GM06990 (cell line): ENCODE measurements at regions not wholly inside any gene's neighbourhood (a gene's known extent, or its start where the extent isn't known, plus 50 kb on each side); places are given as distances from the start of the nearest gene placed in this dataset.

Experiments
- DNase-seq: peaks from one replicate; pipeline ENCODE4 v3.0.0-alpha.2; 2011; ENCODE audit not compliant: insufficient read length; ENCODE audit errors: extremely low read depth
- H3K27me3 ChIP-seq: replicated peaks from 2 replicates; pipeline ENCODE4 v1.6.0; 2011; ENCODE audit warnings: low read length; ENCODE audit not compliant: control insufficient read depth, insufficient read depth
- H3K36me3 ChIP-seq: 2 replicates; pipeline ENCODE4 v1.5.1; 2011; ENCODE audit warnings: low read length; ENCODE audit not compliant: control insufficient read depth, insufficient read depth
- H3K4me3 ChIP-seq: replicated peaks from 2 replicates; pipeline ENCODE4 v1.5.1; 2011; ENCODE audit warnings: low read depth, mild to moderate bottlenecking, control low read depth, low read length
- CTCF ChIP-seq: IDR thresholded peaks from 2 replicates; pipeline ENCODE4 v1.5.1; 2011; ENCODE audit warnings: low read length, control low read depth, mild to moderate bottlenecking, inconsistent platforms; ENCODE audit not compliant: insufficient read depth, poor library complexity, severe bottlenecking

- no peaks in the 10 kb centered on the region for H3K36me3 ChIP-seq
- H3K27me3 ChIP-seq, result no peaks in the 10 kb centered on the region
- no peak for TF ChIP-seq CTCF
- no peak overlapping the region for H3K4me3 ChIP-seq
- DNase-seq, result no peak
Measured at GRCh38 chr6:170049641-170050561, 241.0 kb downstream of the DLL1 start.

- no peaks in the 10 kb centered on the region for H3K27me3 ChIP-seq
- no peak for TF ChIP-seq CTCF
- DNase-seq, result no peak
Measured at GRCh38 chr6:170048615-170049256, 242.1 kb downstream of the DLL1 start.

GRCh38 chr6:170047823-170048222 is 243.1 kb downstream of the DLL1 start:
- no peak overlapping the region for H3K4me3 ChIP-seq
- no peak for DNase-seq
- TF ChIP-seq CTCF, result no peak
- H3K36me3 ChIP-seq, result no peaks in the 10 kb centered on the region
- no peaks in the 10 kb centered on the region for H3K27me3 ChIP-seq

More at GRCh38 chr6:170048615-170049256, 242.1 kb downstream of the DLL1 start:
- Histone ChIP-seq H3K4me3 (no peak overlapping the region), H3K36me3 (no peaks in the 10 kb centered on the region)

- Histone ChIP-seq H3K4me3 (no peak overlapping the region), H3K27me3 (no peaks in the 10 kb centered on the region), H3K36me3 (no peaks in the 10 kb centered on the region)
- DNase-seq, result no peak
- no peak for TF ChIP-seq CTCF
Measured at GRCh38 chr6:170046791-170047626, 243.9 kb downstream of the DLL1 start.

- TF ChIP-seq CTCF, result no peak
- H3K27me3 ChIP-seq, result no peaks in the 10 kb centered on the region
- DNase-seq, result no peak
- no peaks in the 10 kb centered on the region for H3K36me3 ChIP-seq
- no peak overlapping the region for H3K4me3 ChIP-seq
Measured at GRCh38 chr6:170045981-170046667, 244.8 kb downstream of the DLL1 start.
